H9 (cell line): ENCODE measurements at regions not wholly inside any gene's neighbourhood (a gene's known extent, or its start where the extent isn't known, plus 50 kb on each side); places are given as distances from the start of the nearest gene placed in this dataset.

ENCODE experiments used
- DNase-seq: peaks from one replicate; pipeline ENCODE4 v3.0.0-alpha.2; 2017
- H2AFZ ChIP-seq: one replicate; pipeline ENCODE4 v1.6.1; 2013; ENCODE audit warnings: mild to moderate bottlenecking, low read length, control low read depth, moderate library complexity
- H2AK5ac ChIP-seq: 2 replicates; pipeline ENCODE4 v1.6.1; 2013; ENCODE audit warnings: low read length, control low read depth, mixed read lengths; ENCODE audit not compliant: insufficient read length
- H2BK120ac ChIP-seq: one replicate; pipeline ENCODE4 v1.6.1; 2013; ENCODE audit warnings: low read depth, mild to moderate bottlenecking, low read length, control low read depth, inconsistent platforms; ENCODE audit not compliant: poor library complexity, severe bottlenecking
- H2BK12ac ChIP-seq: 2 replicates; pipeline ENCODE4 v1.6.1; 2013; ENCODE audit warnings: low read length, control low read depth, mixed read lengths, low read depth; ENCODE audit not compliant: insufficient read length
- H2BK15ac ChIP-seq: 2 replicates; pipeline ENCODE4 v1.6.1; 2013; ENCODE audit warnings: low read depth, low read length, control low read depth
- H2BK20ac ChIP-seq: one replicate; pipeline ENCODE4 v1.6.1; 2013; ENCODE audit warnings: low read depth, mild to moderate bottlenecking, low read length, control low read depth, inconsistent platforms; ENCODE audit not compliant: poor library complexity, severe bottlenecking
- H2BK5ac ChIP-seq: 2 replicates; pipeline ENCODE4 v1.6.1; 2013; ENCODE audit warnings: low read length, control low read depth, mixed read lengths; ENCODE audit not compliant: insufficient read length
- H3K14ac ChIP-seq: 2 replicates; pipeline ENCODE4 v1.6.1; 2013; ENCODE audit warnings: low read length, control low read depth; ENCODE audit not compliant: insufficient read depth
- H3K18ac ChIP-seq: 2 replicates; pipeline ENCODE4 v1.6.1; 2013; ENCODE audit warnings: low read depth, mild to moderate bottlenecking, mixed read lengths, low read length, control low read depth; ENCODE audit not compliant: insufficient read length
- H3K23ac ChIP-seq: 2 replicates; pipeline ENCODE4 v1.6.1; 2013; ENCODE audit warnings: low read length, control low read depth, mixed read lengths, low read depth; ENCODE audit not compliant: insufficient read length
- H3K23me2 ChIP-seq: 2 replicates; pipeline ENCODE4 v1.6.1; 2013; ENCODE audit warnings: low read depth, mild to moderate bottlenecking, mixed read lengths, low read length, control low read depth; ENCODE audit not compliant: insufficient read length, poor library complexity, severe bottlenecking
- H3K27ac ChIP-seq: 2 replicates; pipeline ENCODE4 v1.5.1; 2013; ENCODE audit warnings: low read length, control low read depth, mixed read lengths, low read depth; ENCODE audit not compliant: insufficient read length
- H3K27me3 ChIP-seq: 2 replicates; pipeline ENCODE4 v1.6.1; 2013; ENCODE audit warnings: low read length, control low read depth, inconsistent platforms; ENCODE audit not compliant: insufficient read depth
- H3K4ac ChIP-seq: 2 replicates; pipeline ENCODE4 v1.6.1; 2013; ENCODE audit warnings: low read depth, mild to moderate bottlenecking, control low read depth, inconsistent platforms, low read length, moderate library complexity
- H3K4me1 ChIP-seq: 2 replicates; pipeline ENCODE4 v1.6.1; 2013; ENCODE audit warnings: low read length, control low read depth, inconsistent platforms; ENCODE audit not compliant: insufficient read depth
- H3K4me2 ChIP-seq: 2 replicates; pipeline ENCODE4 v1.6.1; 2013; ENCODE audit warnings: low read length, control low read depth, mixed read lengths; ENCODE audit not compliant: insufficient read length, insufficient read depth
- H3K56ac ChIP-seq: 2 replicates; pipeline ENCODE4 v1.6.1; 2013; ENCODE audit warnings: low read depth, mild to moderate bottlenecking, mixed read lengths, low read length, control low read depth; ENCODE audit not compliant: insufficient read length
- H3K79me1 ChIP-seq: 2 replicates; pipeline ENCODE4 v1.6.1; 2013; ENCODE audit warnings: low read depth, mild to moderate bottlenecking, moderate library complexity, low read length, control low read depth, inconsistent platforms; ENCODE audit not compliant: insufficient read depth, poor library complexity, severe bottlenecking
- H3K79me2 ChIP-seq: 2 replicates; pipeline ENCODE4 v1.6.1; 2013; ENCODE audit warnings: low read length, control low read depth, inconsistent platforms; ENCODE audit not compliant: insufficient read depth
- H3K9ac ChIP-seq: 2 replicates; pipeline ENCODE4 v1.6.1; 2013; ENCODE audit warnings: low read length, control low read depth, mixed read lengths; ENCODE audit not compliant: insufficient read length; ENCODE audit errors: extremely low read depth
- H3K9me3 ChIP-seq: one replicate; pipeline ENCODE4 v1.6.1; 2013; ENCODE audit warnings: low read depth, low read length, inconsistent platforms; ENCODE audit not compliant: control insufficient read depth
- H3T11ph ChIP-seq: one replicate; pipeline ENCODE4 v1.6.1; 2013; ENCODE audit warnings: mild to moderate bottlenecking, low read length, control low read depth, inconsistent platforms
- H4K20me1 ChIP-seq: one replicate; pipeline ENCODE4 v1.6.1; 2013; ENCODE audit not compliant: control insufficient read depth, insufficient read length, insufficient read depth
- H4K5ac ChIP-seq: 2 replicates; pipeline ENCODE4 v1.6.1; 2013; ENCODE audit warnings: low read depth, mild to moderate bottlenecking, mixed read lengths, low read length, control low read depth; ENCODE audit not compliant: insufficient read length
- H4K8ac ChIP-seq: replicated peaks from 2 replicates; pipeline ENCODE4 v1.6.1; 2013; ENCODE audit warnings: low read length, control low read depth, mixed read lengths, low read depth; ENCODE audit not compliant: insufficient read length
- H4K91ac ChIP-seq: 2 replicates; pipeline ENCODE4 v1.6.1; 2013; ENCODE audit warnings: low read depth, mild to moderate bottlenecking, moderate library complexity, mixed read lengths, low read length, control low read depth; ENCODE audit not compliant: insufficient read length
- H3K27ac Mint-ChIP-seq, 3 experiments: 2 replicates in 2 of 3; 3 replicates in 1 of 3; pipeline ENCODE4 v1.8.0; 2020 to 2021; ENCODE audit warnings: mixed read lengths in 3 of 3, mild to moderate bottlenecking in 1 of 3, moderate library complexity in 1 of 3
- H3K27me3 Mint-ChIP-seq: 2 replicates; pipeline ENCODE4 v1.8.0; 2021; ENCODE audit warnings: low read depth, mild to moderate bottlenecking, moderate library complexity, mixed read lengths
- H3K36me3 Mint-ChIP-seq, 3 experiments: 2 replicates in 2 of 3; 3 replicates in 1 of 3; pipeline ENCODE4 v1.8.0; 2020 to 2021; ENCODE audit warnings: low read depth in 3 of 3, mixed read lengths in 3 of 3; ENCODE audit not compliant: insufficient read depth in 1 of 3
- H3K4me1 Mint-ChIP-seq, 2 experiments: 2 replicates each; pipeline ENCODE4 v1.8.0; 2020; ENCODE audit warnings: mixed read lengths in 2 of 2
- H3K4me3 Mint-ChIP-seq, 2 experiments: 2 replicates in 1 of 2; 3 replicates in 1 of 2; pipeline ENCODE4 v1.8.0; 2020 to 2021; ENCODE audit warnings: mild to moderate bottlenecking in 2 of 2, mixed read lengths in 2 of 2, moderate library complexity in 1 of 2
- H3K9me3 Mint-ChIP-seq, 2 experiments: 2 replicates in 1 of 2; 3 replicates in 1 of 2; pipeline ENCODE4 v1.8.0; 2020; ENCODE audit warnings: mild to moderate bottlenecking in 2 of 2, mixed read lengths in 2 of 2, moderate library complexity in 1 of 2
- WGBS: extraction: QIAGEN DNeasy Blood & Tissue Kit; methylation state at CpG from one replicate; pipeline ENCODE4 v1.1.7; 2013; ENCODE audit warnings: missing lambda C conversion rate, low lambda C conversion rate, mixed read lengths; ENCODE audit not compliant: insufficient read length; ENCODE audit errors: extremely low coverage; 5-methylcytosine and 5-hydroxymethylcytosine counted together
- TF ChIP-seq, protein P1 (sequence below): fragments of 200-600 bp; sonication (generic); conservative IDR thresholded peaks from 3 replicates; pipeline ENCODE4 v1.8.0; 2021; ENCODE audit warnings: antibody characterized with exemption, mild to moderate bottlenecking

DNA sequence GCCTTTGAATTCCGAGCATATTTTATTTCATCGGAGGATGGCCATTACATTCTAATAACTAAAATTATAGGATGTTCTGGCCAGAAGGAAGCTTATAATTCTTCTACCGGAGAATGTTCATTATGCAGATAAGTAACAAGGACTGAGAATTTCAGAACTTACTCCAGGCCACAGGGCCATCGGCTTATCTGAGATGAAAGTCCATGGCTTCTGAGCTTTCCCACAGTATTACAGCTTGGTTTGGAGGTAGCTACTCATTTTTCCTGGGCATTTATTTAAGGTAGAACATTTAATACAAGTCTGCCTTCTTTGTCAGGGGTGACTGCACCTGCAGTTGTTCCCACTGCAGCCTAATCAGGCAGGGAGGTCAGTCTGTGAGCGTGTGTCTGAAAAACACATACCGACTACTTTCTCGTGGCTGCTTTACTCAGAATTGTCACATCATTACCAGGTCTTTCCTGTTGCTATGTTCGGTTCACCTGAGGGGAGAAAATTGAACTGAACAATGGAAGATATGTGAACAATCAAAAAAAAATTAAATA, 219.7 kb upstream of the CPHXL start:
- Histone ChIP-seq H3K23ac (no peak overlapping the region), H2BK15ac (no peak overlapping the region), H3K4me1 (no peaks in the 10 kb centered on the region), H2BK5ac (no peak overlapping the region), H3K23me2 (no peaks in the 10 kb centered on the region), H4K8ac (no peak overlapping the region), H3K4ac (no peak overlapping the region), H3K14ac (no peak overlapping the region), H4K20me1 (no peaks in the 10 kb centered on the region), H3K27ac (no peak overlapping the region), H4K91ac (no peak overlapping the region), H3T11ph (no peak overlapping the region), H3K9ac (no peak overlapping the region), H3K27me3 (no peaks in the 10 kb centered on the region; the same call in 1 of the 2 replicates), H3K79me1 (no peaks in the 10 kb centered on the region), H3K56ac (no peak overlapping the region), H3K79me2 (no peaks in the 10 kb centered on the region), H3K4me2 (no peak overlapping the region), H2AK5ac (no peak overlapping the region), H2BK12ac (no peak overlapping the region), H3K18ac (no peak overlapping the region), H2BK20ac (no peak overlapping the region), H4K5ac (no peak overlapping the region), H2BK120ac (no peak overlapping the region), H2AFZ (no peak overlapping the region), H3K9me3 (no peaks in the 10 kb centered on the region)
- Mint-ChIP-seq H3K9me3 (no peaks in the 10 kb centered on the region), H3K27me3 (peaks cover 82% of the 10 kb centered on the region), H3K27ac (no peak overlapping the region), H3K36me3 (no peaks in the 10 kb centered on the region), H3K4me1 (peaks cover 7 to 11% of the 10 kb centered on the region in 2 experiments), H3K4me3 (no peak overlapping the region)
- TF ChIP-seq, protein P1, sequence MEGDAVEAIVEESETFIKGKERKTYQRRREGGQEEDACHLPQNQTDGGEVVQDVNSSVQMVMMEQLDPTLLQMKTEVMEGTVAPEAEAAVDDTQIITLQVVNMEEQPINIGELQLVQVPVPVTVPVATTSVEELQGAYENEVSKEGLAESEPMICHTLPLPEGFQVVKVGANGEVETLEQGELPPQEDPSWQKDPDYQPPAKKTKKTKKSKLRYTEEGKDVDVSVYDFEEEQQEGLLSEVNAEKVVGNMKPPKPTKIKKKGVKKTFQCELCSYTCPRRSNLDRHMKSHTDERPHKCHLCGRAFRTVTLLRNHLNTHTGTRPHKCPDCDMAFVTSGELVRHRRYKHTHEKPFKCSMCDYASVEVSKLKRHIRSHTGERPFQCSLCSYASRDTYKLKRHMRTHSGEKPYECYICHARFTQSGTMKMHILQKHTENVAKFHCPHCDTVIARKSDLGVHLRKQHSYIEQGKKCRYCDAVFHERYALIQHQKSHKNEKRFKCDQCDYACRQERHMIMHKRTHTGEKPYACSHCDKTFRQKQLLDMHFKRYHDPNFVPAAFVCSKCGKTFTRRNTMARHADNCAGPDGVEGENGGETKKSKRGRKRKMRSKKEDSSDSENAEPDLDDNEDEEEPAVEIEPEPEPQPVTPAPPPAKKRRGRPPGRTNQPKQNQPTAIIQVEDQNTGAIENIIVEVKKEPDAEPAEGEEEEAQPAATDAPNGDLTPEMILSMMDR, result no peak
- WGBS, result no CpG with 5 or more reads among the region's 8 CpGs
- DNase-seq, result no peak
